ENCODE measurements at regions not wholly inside any gene's neighbourhood (a gene's known extent, or its start where the extent isn't known, plus 50 kb on each side); places are given as distances from the start of the nearest gene placed in this dataset.

DNA sequence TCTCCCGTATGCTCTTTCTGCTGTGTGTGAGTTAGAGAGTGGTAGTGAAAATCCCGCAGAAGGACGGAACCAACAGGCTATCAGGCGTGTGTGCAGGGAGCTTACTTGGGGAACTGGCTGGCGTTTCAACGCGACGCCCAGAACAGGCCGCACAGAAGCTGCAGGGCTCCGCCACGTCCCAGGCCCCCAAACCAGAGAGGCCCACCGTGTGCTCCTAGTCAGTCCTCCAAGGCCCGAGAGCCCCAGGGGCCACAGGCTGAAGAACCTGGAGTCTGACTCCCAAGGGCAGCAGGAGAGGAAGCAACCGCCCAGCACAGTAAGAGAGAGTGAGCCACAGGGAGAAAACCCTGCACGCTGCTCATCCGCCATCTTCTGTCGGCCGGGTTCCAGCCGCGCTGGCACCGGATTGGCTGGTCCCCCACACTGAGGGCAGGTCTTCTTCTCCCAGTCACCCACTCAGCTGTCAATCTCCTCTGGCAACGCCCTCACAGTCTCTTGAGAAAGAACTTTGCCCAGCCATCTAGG lies 730.6 kb upstream of the VSTM2A start:
- no peak for TF ChIP-seq CTCF (IDR thresholded peaks at IDR 0.05; ENCODE audit: low read depth, low read length)
- no peak for TF ChIP-seq EZH2phosphoT487 (IDR thresholded peaks at IDR 0.05; ENCODE audit: low read depth)

Measured in OCI-LY3 (cell line).